BLaER1 (cell line): ENCODE measurements at regions not wholly inside any gene's neighbourhood (a gene's known extent, or its start where the extent isn't known, plus 50 kb on each side); places are given as distances from the start of the nearest gene placed in this dataset.
"Not testable (repeated sequence)": the region's sequence is repeated elsewhere in the genome, so short reads cannot be mapped to it uniquely, and the experiment has no call there.

Experiments used
- H3K27ac ChIP-seq: shearing (Covaris generic); formaldehyde crosslinking; 2 replicates; pipeline ENCODE4 v1.8.1; 2022
- H3K27me3 ChIP-seq: shearing (Covaris generic); formaldehyde crosslinking; 2 replicates; pipeline ENCODE4 v1.8.1; 2022
- H3K36me3 ChIP-seq: shearing (Covaris generic); formaldehyde crosslinking; 2 replicates; pipeline ENCODE4 v1.8.1; 2022
- H3K4me1 ChIP-seq: shearing (Covaris generic); formaldehyde crosslinking; 2 replicates; pipeline ENCODE4 v1.8.1; 2022
- H3K4me2 ChIP-seq: shearing (Covaris generic); formaldehyde crosslinking; 2 replicates; pipeline ENCODE4 v1.8.1; 2022
- H3K4me3 ChIP-seq: shearing (Covaris generic); formaldehyde crosslinking; 2 replicates; pipeline ENCODE4 v1.8.1; 2022
- H3K9ac ChIP-seq: shearing (Covaris generic); formaldehyde crosslinking; 2 replicates; pipeline ENCODE4 v1.8.1; 2022
- H3K9me3 ChIP-seq: shearing (Covaris generic); formaldehyde crosslinking; 2 replicates; pipeline ENCODE4 v1.8.1; 2022
- H4K20me1 ChIP-seq: shearing (Covaris generic); formaldehyde crosslinking; 2 replicates; pipeline ENCODE4 v1.8.1; 2022
- Cebpa-rat ChIP-seq: shearing (Covaris generic); IDR thresholded peaks from 2 replicates; pipeline ENCODE4 v1.8.1; 2022

DNA sequence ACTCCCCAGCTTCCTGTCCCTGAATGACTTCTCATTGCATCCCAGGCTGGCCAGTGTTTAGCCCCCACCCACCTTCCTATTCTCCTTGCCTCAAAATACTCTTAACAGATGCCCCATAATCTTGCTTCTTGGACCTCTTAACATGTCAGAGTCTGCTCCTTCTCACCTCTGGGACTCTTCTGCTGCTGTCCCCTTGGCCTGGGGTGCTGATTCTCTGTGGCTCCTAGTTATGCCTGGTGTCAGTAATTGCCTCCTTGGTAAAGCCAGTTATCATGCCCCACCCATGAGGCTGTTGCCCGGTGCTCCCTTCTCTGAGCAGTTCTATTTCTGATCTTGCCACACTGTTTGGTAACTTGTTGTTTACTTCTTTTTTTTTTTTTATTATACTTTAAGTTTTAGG is 256.8 kb downstream of the STIM2 start:
- Histone ChIP-seq H3K4me1 (no peaks in the 10 kb centered on the region), H3K9me3 (no peaks in the 10 kb centered on the region), H3K27me3 (no peaks in the 10 kb centered on the region), H3K36me3 (no peaks in the 10 kb centered on the region), H3K4me2 (no peak overlapping the region), H4K20me1 (no peaks in the 10 kb centered on the region), H3K9ac (no peak overlapping the region), H3K4me3 (no peak overlapping the region), H3K27ac (no peak overlapping the region)
- TF ChIP-seq Cebpa-rat, result no peak

DNA sequence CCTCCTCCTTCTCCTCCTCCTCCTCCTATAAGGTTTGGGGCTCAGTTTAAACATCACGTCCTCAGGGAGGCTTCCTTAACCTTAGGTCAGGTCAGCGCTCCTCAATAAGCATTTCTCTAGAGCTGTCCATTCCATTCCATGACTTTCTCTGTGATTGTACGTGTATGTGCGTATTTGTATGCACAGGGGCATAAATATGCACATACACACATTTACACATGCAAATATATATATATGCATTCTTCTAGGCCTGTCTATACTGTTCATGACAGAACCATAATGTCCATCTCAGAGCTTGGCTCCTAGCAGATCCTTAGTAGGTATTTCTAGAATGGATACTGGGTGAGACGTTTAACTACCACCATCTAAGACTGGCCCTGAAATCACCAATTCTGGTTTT is 258.6 kb downstream of the STIM2 start:
- Histone ChIP-seq H3K9me3 (no peaks in the 10 kb centered on the region), H3K4me2 (no peak overlapping the region), H3K36me3 (no peaks in the 10 kb centered on the region), H3K4me3 (no peak overlapping the region), H3K9ac (no peak overlapping the region), H3K27ac (no peak overlapping the region), H3K27me3 (no peaks in the 10 kb centered on the region), H4K20me1 (no peaks in the 10 kb centered on the region), H3K4me1 (no peaks in the 10 kb centered on the region)
- TF ChIP-seq Cebpa-rat, result no peak

DNA sequence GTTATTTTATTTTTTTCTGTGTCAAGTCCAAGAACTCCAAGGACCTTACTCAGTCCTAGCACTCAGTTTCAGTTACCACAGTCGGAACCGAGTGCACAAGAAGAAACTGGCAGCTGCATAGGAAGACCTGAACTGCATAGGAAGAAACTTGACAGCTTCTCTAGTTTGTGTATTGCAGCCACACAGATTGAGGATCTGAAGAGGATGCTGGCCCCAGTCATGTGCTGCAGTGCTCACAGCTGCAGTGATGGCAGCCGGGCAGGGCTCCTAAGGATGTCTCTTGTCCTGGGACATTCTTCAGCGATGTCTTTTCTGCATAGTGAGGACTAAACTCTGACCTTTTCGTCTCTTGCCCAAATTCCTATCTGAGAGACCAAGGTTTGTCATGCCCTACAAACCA is 261.2 kb downstream of the STIM2 start:
- H3K4me2 ChIP-seq, result no peak overlapping the region
- no peaks in the 10 kb centered on the region for H4K20me1 ChIP-seq
- no peaks in the 10 kb centered on the region for H3K4me1 ChIP-seq
- H3K9me3 ChIP-seq, result no peaks in the 10 kb centered on the region
- no peak overlapping the region for H3K9ac ChIP-seq
- H3K36me3 ChIP-seq, result no peaks in the 10 kb centered on the region
- no peak overlapping the region for H3K4me3 ChIP-seq
- H3K27me3 ChIP-seq, result no peaks in the 10 kb centered on the region
- no peak overlapping the region for H3K27ac ChIP-seq
- TF ChIP-seq Cebpa-rat, result no peak

DNA sequence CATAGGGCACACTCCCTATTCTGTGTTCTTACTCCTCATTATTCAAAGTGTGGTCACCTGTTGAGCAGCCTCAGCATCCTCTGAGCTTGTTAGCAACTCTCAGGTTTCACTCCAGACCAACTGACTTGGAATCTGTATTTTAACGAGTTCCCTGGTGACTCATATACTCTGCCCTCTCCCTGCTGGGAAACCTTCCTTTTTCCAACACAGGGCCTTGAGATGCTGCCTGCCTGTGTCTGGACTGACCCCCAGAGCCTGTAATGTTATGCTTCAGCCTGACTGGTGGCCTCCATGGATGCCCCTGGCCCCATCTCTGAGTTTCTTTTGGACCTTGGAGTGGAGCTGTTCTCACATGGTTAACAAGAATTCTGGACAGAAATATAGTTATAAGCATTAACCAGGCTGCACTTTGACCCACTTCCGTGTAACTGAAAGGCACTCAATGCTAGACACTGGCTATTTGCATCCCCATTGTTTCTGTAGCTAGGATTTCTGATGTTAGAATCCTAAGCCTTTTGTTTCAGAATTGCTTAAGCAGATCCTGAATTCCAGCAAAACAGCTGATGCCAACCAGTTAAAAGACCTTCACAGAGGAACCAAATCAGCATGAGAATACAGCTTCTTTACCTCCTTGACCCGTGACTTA is 262.6 kb downstream of the STIM2 start:
- no peak overlapping the region for H3K4me2 ChIP-seq
- H3K27me3 ChIP-seq, result no peaks in the 10 kb centered on the region
- H3K9ac ChIP-seq, result no peak overlapping the region
- no peaks in the 10 kb centered on the region for H3K9me3 ChIP-seq
- TF ChIP-seq Cebpa-rat, result no peak
- H3K4me1 ChIP-seq, result no peaks in the 10 kb centered on the region
- no peak overlapping the region for H3K27ac ChIP-seq
- H4K20me1 ChIP-seq, result no peaks in the 10 kb centered on the region
- H3K4me3 ChIP-seq, result no peak overlapping the region
- no peaks in the 10 kb centered on the region for H3K36me3 ChIP-seq

DNA sequence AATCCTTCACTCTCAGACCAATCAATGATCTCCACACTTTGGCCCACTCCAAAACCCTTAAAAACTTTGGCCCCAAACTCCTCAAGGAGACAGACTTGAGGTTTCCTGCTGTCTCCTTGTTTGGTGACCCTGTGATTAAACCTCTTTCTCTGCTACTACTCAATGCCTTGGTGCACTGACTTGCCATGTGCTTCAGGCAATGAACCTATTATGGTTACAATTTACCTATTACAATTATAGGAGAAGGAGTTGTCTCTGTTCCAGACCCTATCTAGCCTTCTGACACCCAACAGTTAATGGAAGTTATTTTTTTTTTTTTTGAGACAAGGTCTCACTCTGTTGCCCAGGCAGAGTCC is 263.1 kb downstream of the STIM2 start:
- no peak overlapping the region for H3K4me3 ChIP-seq
- H3K4me1 ChIP-seq, result no peaks in the 10 kb centered on the region
- H3K27me3 ChIP-seq, result no peaks in the 10 kb centered on the region
- no peaks in the 10 kb centered on the region for H4K20me1 ChIP-seq
- H3K27ac ChIP-seq, result no peak overlapping the region
- no peak overlapping the region for H3K9ac ChIP-seq
- no peak for TF ChIP-seq Cebpa-rat
- no peaks in the 10 kb centered on the region for H3K36me3 ChIP-seq
- no peaks in the 10 kb centered on the region for H3K9me3 ChIP-seq
- no peak overlapping the region for H3K4me2 ChIP-seq

DNA sequence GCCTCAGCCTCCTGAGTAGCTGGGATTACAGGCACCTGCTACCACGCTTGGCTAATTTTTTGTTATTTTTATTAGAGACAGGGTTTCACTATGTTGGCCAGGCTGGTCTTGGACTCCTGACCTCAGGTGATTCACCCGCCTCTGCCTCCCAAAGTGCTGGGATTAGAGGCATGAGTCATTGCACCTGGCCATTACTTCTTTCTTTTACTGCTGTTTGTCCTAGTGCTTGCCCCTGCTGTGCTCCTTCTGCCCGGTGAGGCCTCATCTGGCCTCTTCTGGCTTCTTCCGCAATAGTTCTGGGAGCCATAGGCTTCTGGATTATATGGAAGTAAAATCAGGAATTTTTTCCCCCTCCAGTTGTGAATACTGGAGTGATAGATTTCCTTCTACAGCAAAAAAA is 266.3 kb downstream of the STIM2 start:
- not testable (repeated sequence) for H3K4me3 ChIP-seq, H3K27ac ChIP-seq, H3K9ac ChIP-seq, H3K27me3 ChIP-seq, H3K36me3 ChIP-seq, H4K20me1 ChIP-seq, H3K4me1 ChIP-seq, H3K4me2 ChIP-seq, H3K9me3 ChIP-seq

DNA sequence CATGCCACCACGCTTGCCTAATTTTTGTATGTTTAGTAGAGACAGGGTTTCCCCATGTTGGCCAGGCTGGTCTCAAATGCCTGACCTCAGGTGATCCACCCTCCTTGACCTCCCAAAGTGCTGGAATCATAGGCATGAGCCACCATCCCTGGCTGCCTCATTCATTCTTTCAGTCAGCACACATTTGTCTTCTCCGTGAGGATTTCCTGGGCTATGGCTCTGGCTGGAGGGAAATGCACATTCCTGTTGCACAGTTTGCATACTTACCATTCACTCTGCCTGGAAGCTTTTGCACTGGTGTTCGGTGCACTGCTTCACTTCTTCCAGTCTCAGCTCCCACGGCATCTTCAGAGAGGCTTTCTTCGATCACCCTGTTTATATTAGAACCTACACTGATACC is 267.8 kb downstream of the STIM2 start:
- no peak for TF ChIP-seq Cebpa-rat
- Histone ChIP-seq H3K9me3 (peaks cover 5% of the 10 kb centered on the region), H4K20me1 (no peaks in the 10 kb centered on the region), H3K4me2 (no peak overlapping the region), H3K4me1 (no peaks in the 10 kb centered on the region), H3K9ac (no peak overlapping the region), H3K36me3 (no peaks in the 10 kb centered on the region), H3K27ac (no peak overlapping the region), H3K4me3 (no peak overlapping the region), H3K27me3 (no peaks in the 10 kb centered on the region)

DNA sequence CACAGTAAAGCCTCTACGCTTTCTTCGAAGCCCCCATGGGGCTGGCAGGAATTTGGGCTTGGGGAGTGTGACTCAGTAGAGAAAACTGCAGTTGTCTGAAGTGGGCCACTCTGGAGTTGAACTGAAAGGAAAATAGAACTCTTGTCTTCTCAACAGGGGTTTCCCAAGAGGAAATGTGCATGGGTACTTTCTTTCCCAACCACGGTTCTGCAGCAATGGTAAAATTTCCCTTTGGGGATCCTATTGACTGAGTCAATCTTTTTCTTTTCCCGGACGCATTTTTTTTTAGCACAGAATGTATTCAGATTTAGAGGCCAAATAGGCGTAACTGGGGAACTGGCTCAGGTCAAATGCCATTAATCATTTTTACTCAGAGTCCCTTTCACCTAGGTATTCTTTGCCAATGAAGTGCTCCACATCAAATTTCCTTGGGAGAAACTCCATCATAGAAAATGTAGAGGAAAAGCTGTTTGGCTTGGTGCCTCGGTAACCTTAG is 269.3 kb downstream of the STIM2 start:
- H3K4me3 ChIP-seq, result no peak overlapping the region
- H3K4me1 ChIP-seq, result no peaks in the 10 kb centered on the region
- no peaks in the 10 kb centered on the region for H3K36me3 ChIP-seq
- H4K20me1 ChIP-seq, result no peaks in the 10 kb centered on the region
- no peaks in the 10 kb centered on the region for H3K27me3 ChIP-seq
- H3K27ac ChIP-seq, result no peak overlapping the region
- TF ChIP-seq Cebpa-rat, result no peak
- H3K4me2 ChIP-seq, result no peak overlapping the region
- peaks cover 20% of the 10 kb centered on the region for H3K9me3 ChIP-seq
- no peak overlapping the region for H3K9ac ChIP-seq

DNA sequence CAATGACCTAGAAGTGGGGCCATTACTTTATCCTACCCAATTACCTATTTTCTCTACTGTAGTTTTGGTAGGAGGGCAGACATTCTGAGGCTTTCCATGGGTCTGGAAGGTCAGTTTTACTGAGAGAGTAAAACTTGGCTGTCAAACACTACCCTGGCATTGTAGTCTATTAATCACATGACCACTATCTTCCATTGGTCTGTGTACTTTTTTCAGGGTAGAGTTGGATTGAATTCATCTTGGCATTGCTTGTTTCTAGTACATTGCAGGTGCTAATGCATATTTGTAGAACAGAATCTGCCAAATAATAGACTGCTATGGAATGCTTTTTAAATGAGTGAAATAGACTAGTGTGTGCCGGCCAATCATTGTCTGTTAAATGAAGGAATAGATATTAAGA is 271.9 kb downstream of the STIM2 start:
- Histone ChIP-seq H3K9ac (no peak overlapping the region), H3K9me3 (peaks cover 29% of the 10 kb centered on the region), H3K27ac (no peak overlapping the region), H3K36me3 (no peaks in the 10 kb centered on the region), H3K27me3 (no peaks in the 10 kb centered on the region), H3K4me1 (no peaks in the 10 kb centered on the region), H3K4me2 (no peak overlapping the region), H3K4me3 (no peak overlapping the region), H4K20me1 (no peaks in the 10 kb centered on the region)
- no peak for TF ChIP-seq Cebpa-rat

DNA sequence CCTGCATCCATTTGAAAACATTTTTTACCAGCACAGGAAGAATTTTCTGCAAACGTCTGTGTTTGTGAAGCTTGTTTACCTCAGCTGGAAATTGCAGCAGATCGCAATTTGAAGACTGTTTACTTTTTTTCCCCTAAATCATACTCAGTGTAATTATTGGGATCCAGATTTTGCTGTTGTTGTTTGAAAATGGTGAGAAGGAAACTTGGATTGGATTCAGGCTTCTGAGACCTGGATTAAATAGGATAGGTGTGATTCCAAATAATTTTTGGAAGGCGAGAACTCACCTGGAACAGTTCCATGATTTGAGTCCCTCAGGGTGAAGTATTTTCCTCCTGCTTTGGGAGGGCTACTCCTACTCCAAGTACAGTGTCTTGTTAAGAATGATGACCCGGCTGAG is 279.8 kb downstream of the STIM2 start:
- H3K4me2 ChIP-seq, result no peak overlapping the region
- H3K27me3 ChIP-seq, result no peaks in the 10 kb centered on the region
- no peak for TF ChIP-seq Cebpa-rat
- peaks cover 24% of the 10 kb centered on the region; the same call in 1 of the 2 replicates for H3K9me3 ChIP-seq
- no peak overlapping the region for H3K4me3 ChIP-seq
- no peak overlapping the region for H3K27ac ChIP-seq
- H3K36me3 ChIP-seq, result no peaks in the 10 kb centered on the region
- H3K9ac ChIP-seq, result no peak overlapping the region
- no peaks in the 10 kb centered on the region for H4K20me1 ChIP-seq
- H3K4me1 ChIP-seq, result no peaks in the 10 kb centered on the region

DNA sequence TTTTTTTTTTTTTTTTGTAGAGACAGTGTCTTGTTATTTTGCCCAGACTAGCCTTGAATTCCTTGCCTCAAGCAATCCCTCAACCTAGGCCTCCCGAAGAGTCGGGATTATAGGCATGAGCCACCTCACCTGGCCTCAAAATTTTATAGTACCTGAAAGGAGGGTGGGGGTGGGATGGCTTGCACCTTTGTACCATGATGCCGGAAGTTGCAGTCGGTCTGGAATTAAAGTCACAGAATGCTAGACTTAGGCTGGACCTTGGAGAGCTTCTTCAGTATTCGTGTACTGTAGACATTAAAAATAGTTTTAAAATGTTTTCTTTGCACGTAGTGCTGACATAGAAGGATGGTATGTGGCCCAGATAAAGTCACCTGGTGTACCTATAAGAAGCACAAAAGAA is 280.9 kb downstream of the STIM2 start:
- Histone ChIP-seq H3K4me2 (no peak overlapping the region), H3K27me3 (no peaks in the 10 kb centered on the region), H3K4me1 (no peaks in the 10 kb centered on the region), H3K4me3 (no peak overlapping the region), H3K36me3 (no peaks in the 10 kb centered on the region), H3K9me3 (peaks cover 20% of the 10 kb centered on the region; the same call in 1 of the 2 replicates), H4K20me1 (no peaks in the 10 kb centered on the region), H3K27ac (no peak overlapping the region), H3K9ac (no peak overlapping the region)
- no peak for TF ChIP-seq Cebpa-rat
